ENCODE measurements at regions not wholly inside any gene's neighbourhood (a gene's known extent, or its start where the extent isn't known, plus 50 kb on each side); places are given as distances from the start of the nearest gene placed in this dataset.

DNA sequence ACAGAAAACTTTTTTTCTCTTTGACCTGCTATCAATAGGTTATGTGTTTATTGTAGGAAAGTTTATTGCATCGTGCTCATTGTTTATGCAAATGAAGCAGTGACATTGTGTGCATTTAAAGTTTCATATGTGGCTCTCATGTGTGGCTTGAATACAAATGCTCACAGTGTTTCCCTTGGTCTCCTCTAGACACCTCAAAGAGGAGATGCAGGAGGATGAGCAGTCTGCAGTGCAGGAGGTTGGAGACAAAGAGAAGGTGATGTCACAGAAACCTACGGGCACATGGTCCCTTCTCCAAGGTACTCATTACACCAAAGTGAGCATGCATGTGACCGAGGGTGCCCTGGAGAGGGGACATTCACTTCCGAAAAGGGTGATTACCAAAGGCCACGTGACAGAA lies 430.2 kb downstream of the INHBA start:
- no peak for TF ChIP-seq CTCF (IDR thresholded peaks at IDR 0.05; ENCODE audit: low read depth, low read length)
- no peak for DNase-seq (ENCODE audit: extremely low read depth, low read depth)

GRCh38 chr7:41268878-41269277 lies 434.0 kb downstream of the INHBA start:
- no peak for DNase-seq (ENCODE audit: extremely low read depth, low read depth)
- no peak for TF ChIP-seq CTCF (IDR thresholded peaks at IDR 0.05; ENCODE audit: low read depth, low read length)

GRCh38 chr7:41261080-41261479 lies 441.8 kb downstream of the INHBA start:
- no peak for DNase-seq (ENCODE audit: extremely low read depth, low read depth)
- TF ChIP-seq CTCF (IDR thresholded peaks at IDR 0.05; ENCODE audit: low read depth, low read length) = no peak

GRCh38 chr7:41257660-41258059 lies 445.2 kb downstream of the INHBA start:
- TF ChIP-seq CTCF (IDR thresholded peaks at IDR 0.05; ENCODE audit: low read depth, low read length) = no peak

DNA sequence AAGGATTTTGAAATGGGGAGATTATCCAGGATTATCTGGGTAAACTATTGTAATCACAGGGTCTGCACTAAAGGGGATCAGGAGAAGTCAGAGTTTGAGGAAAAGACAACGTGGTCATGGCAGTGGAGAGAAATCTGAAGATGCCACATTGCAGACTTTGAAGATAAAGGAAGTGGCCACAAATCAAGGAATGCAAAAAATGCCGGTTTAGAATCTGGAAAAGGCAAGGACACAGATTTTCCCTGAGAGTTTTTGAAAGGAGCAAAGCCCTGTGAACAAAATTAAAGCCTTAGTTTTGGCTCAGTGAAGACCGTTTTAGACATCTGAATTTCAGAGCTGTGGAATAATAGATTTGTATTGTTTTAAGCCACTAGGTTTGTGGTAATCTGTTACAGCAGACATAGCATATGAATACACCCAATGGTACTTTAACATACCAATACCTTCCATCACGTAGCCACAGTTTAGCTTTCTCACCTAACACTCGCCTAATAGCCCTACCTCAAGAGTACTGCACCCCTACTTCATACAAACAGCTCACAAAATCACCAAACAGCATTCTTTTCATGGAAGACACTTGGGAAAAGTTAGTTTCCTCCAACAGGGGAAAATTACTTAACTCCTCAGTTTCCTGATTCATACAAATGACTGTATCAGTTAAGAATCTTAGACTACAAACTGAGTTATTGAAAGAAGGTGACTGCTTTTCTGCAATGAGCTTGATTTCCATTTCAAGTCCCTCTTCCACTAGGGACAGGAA lies 446.5 kb downstream of the INHBA start:
- no peak for TF ChIP-seq CTCF (IDR thresholded peaks at IDR 0.05; ENCODE audit: low read depth, low read length)
- DNase-seq (ENCODE audit: extremely low read depth, low read depth) = no peak

More at GRCh38 chr7:41257660-41258059, 445.2 kb downstream of the INHBA start:
- no peak for DNase-seq (ENCODE audit: extremely low read depth, low read depth)

DNA sequence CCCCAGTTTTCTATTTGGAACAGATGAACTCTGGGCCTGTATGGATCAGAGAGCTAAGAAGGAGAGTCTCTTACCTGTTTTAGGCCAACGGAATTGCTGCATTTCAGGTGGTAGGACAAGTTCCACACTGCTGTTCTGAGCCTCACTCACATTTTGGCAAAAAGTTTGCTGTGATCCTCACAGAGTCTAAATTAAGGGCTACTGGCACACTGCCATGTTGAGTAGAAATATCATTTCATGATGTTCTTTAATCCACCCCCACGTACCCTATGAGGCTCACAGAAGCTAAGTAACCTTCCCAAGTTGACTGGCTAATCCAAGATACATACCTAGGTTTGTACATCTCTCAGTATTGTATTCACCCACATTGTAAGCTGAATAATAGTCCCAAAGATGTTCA lies 447.2 kb downstream of the INHBA start:
- no peak for TF ChIP-seq CTCF (IDR thresholded peaks at IDR 0.05; ENCODE audit: low read depth, low read length)
- DNase-seq (ENCODE audit: extremely low read depth, low read depth) = no peak

DNA sequence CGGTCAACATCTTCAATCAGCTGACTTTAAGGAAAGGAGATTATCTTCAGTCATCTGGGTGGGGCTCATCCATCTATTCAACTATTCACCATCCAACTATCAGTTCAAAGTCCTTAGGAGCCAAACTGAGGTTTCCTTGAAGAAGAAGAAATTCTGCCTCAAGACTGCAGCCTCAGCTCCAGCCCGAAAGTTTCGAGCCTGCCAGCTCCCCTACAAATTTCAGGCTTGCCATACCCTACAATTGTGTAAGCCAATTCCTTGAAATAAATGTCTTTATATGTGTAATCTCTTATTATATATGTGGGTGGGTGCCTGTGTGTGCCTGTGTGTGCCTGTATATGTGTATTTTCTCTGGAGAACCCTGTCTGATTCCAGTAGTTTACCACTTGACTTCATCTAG lies 447.8 kb downstream of the INHBA start:
- no peak for DNase-seq (ENCODE audit: extremely low read depth, low read depth)
- no peak for TF ChIP-seq CTCF (IDR thresholded peaks at IDR 0.05; ENCODE audit: low read depth, low read length)
